ENCODE measurements at regions not wholly inside any gene's neighbourhood (a gene's known extent, or its start where the extent isn't known, plus 50 kb on each side); places are given as distances from the start of the nearest gene placed in this dataset.

GRCh38 chr9:90097237-90097636 lies 492.4 kb downstream of the GADD45G start:
- no peaks in the 10 kb centered on the region for H3K9me3 ChIP-seq (replicated peaks; ENCODE audit: insufficient read depth, low read length)
- no peak overlapping the region for H2AFZ ChIP-seq (ENCODE audit: low read length)
- no peak overlapping the region for H3K4me3 ChIP-seq (ENCODE audit: low read length)
- no peaks in the 10 kb centered on the region for H3K4me1 ChIP-seq (ENCODE audit: low read length)
- no peak for DNase-seq
- no peak overlapping the region for H3K9ac ChIP-seq (ENCODE audit: low read length)
- H3F3A ChIP-seq (ENCODE audit: insufficient read depth, low read length), result no peaks in the 10 kb centered on the region
- H3K27me3 ChIP-seq (replicated peaks; ENCODE audit: insufficient read depth, low read length), result no peaks in the 10 kb centered on the region
- H3K27ac ChIP-seq (ENCODE audit: low read length), result no peak overlapping the region
- H4K20me1 ChIP-seq (ENCODE audit: insufficient read depth, low read length), result no peaks in the 10 kb centered on the region
- no peak overlapping the region for H3K4me2 ChIP-seq (ENCODE audit: low read depth, low read length)
- TF ChIP-seq, protein P1, sequence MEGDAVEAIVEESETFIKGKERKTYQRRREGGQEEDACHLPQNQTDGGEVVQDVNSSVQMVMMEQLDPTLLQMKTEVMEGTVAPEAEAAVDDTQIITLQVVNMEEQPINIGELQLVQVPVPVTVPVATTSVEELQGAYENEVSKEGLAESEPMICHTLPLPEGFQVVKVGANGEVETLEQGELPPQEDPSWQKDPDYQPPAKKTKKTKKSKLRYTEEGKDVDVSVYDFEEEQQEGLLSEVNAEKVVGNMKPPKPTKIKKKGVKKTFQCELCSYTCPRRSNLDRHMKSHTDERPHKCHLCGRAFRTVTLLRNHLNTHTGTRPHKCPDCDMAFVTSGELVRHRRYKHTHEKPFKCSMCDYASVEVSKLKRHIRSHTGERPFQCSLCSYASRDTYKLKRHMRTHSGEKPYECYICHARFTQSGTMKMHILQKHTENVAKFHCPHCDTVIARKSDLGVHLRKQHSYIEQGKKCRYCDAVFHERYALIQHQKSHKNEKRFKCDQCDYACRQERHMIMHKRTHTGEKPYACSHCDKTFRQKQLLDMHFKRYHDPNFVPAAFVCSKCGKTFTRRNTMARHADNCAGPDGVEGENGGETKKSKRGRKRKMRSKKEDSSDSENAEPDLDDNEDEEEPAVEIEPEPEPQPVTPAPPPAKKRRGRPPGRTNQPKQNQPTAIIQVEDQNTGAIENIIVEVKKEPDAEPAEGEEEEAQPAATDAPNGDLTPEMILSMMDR (IDR thresholded peaks at IDR 0.05; ENCODE audit: low read length), result no peak
- no peak for TF ChIP-seq EZH2phosphoT487 (IDR thresholded peaks at IDR 0.05; ENCODE audit: low read length)
- TF ChIP-seq EZH2 (optimal IDR thresholded peaks at IDR 0.05; ENCODE audit: low read depth, low read length), result no peak
- H3K36me3 ChIP-seq (replicated peaks; ENCODE audit: insufficient read depth, low read length), result no peaks in the 10 kb centered on the region
- H3K9me2 ChIP-seq (replicated peaks; ENCODE audit: insufficient read depth, low read length), result no peaks in the 10 kb centered on the region
- no peaks in the 10 kb centered on the region for H3K79me2 ChIP-seq (ENCODE audit: low read length)

GRCh38 chr9:90098408-90098807 lies 493.6 kb downstream of the GADD45G start:
- Histone ChIP-seq H3K4me3 (ENCODE audit: low read length) (no peak overlapping the region), H3K4me1 (ENCODE audit: low read length) (no peaks in the 10 kb centered on the region), H3K9me2 (replicated peaks; ENCODE audit: insufficient read depth, low read length) (no peaks in the 10 kb centered on the region), H3K27me3 (replicated peaks; ENCODE audit: insufficient read depth, low read length) (no peaks in the 10 kb centered on the region), H3K79me2 (ENCODE audit: low read length) (no peaks in the 10 kb centered on the region), H3K36me3 (replicated peaks; ENCODE audit: insufficient read depth, low read length) (no peaks in the 10 kb centered on the region), H3K9ac (ENCODE audit: low read length) (no peak overlapping the region), H3K4me2 (ENCODE audit: low read depth, low read length) (no peak overlapping the region), H3K27ac (ENCODE audit: low read length) (no peak overlapping the region), H3F3A (ENCODE audit: insufficient read depth, low read length) (no peaks in the 10 kb centered on the region), H2AFZ (ENCODE audit: low read length) (no peak overlapping the region), H3K9me3 (replicated peaks; ENCODE audit: insufficient read depth, low read length) (no peaks in the 10 kb centered on the region), H4K20me1 (ENCODE audit: insufficient read depth, low read length) (no peaks in the 10 kb centered on the region)
- TF ChIP-seq EZH2phosphoT487 (IDR thresholded peaks at IDR 0.05; ENCODE audit: low read length), result no peak
- no peak for DNase-seq

DNA sequence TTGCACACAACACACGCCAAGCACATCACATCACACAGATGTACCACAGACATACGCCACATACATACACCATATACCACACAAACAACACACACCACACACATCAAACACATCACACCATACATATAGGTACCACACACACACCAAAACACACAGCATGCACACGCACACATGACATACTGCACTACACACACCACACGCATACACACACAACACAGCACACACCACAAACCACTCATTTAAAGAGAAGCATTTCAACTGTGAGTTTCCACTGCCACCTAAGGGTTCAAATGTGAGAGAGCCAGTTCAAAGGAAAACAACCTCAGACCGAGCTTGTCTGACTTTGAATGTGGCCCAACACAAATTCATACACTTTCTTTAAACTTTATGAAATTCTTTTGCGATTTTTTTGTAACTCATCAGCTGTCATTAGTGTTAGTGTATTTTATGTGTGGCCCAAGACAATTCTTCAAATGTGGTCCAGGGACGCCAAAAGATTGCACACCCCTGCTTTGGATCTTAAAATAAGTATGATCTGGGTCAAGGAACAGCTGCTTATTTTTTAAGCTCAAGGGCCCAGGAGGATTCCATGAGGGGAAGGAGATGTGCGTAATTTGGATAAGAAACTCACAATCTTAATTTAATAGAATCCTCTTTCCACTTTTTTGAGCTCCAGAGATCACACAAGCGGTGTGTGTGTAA lies 494.6 kb downstream of the GADD45G start:
- no peak overlapping the region for H3K9ac ChIP-seq (ENCODE audit: low read length)
- H3K79me2 ChIP-seq (ENCODE audit: low read length), result no peaks in the 10 kb centered on the region
- H4K20me1 ChIP-seq (ENCODE audit: insufficient read depth, low read length), result no peaks in the 10 kb centered on the region
- H3K4me1 ChIP-seq (ENCODE audit: low read length), result no peaks in the 10 kb centered on the region
- H3K4me3 ChIP-seq (ENCODE audit: low read length), result no peak overlapping the region
- no peaks in the 10 kb centered on the region for H3F3A ChIP-seq (ENCODE audit: insufficient read depth, low read length)
- H3K36me3 ChIP-seq (replicated peaks; ENCODE audit: insufficient read depth, low read length), result no peaks in the 10 kb centered on the region
- H3K4me2 ChIP-seq (ENCODE audit: low read depth, low read length), result no peak overlapping the region
- H3K27me3 ChIP-seq (replicated peaks; ENCODE audit: insufficient read depth, low read length), result no peaks in the 10 kb centered on the region
- H3K9me2 ChIP-seq (replicated peaks; ENCODE audit: insufficient read depth, low read length), result no peaks in the 10 kb centered on the region
- peak; percentile 13 for DNase-seq
- TF ChIP-seq EZH2phosphoT487 (IDR thresholded peaks at IDR 0.05; ENCODE audit: low read length), result no peak
- TF ChIP-seq EZH2 (optimal IDR thresholded peaks at IDR 0.05; ENCODE audit: low read depth, low read length), result no peak
- TF ChIP-seq, protein P1 (IDR thresholded peaks at IDR 0.05; ENCODE audit: low read length), result peak; percentile 33
- H3K9me3 ChIP-seq (replicated peaks; ENCODE audit: insufficient read depth, low read length), result no peaks in the 10 kb centered on the region
- no peak overlapping the region for H3K27ac ChIP-seq (ENCODE audit: low read length)
- H2AFZ ChIP-seq (ENCODE audit: low read length), result no peak overlapping the region

GRCh38 chr9:90100014-90100413 lies 495.2 kb downstream of the GADD45G start:
- DNase-seq, result no peak
- no peak overlapping the region for H3K27ac ChIP-seq (ENCODE audit: low read length)
- H3K36me3 ChIP-seq (replicated peaks; ENCODE audit: insufficient read depth, low read length), result no peaks in the 10 kb centered on the region
- H3K9me2 ChIP-seq (replicated peaks; ENCODE audit: insufficient read depth, low read length), result no peaks in the 10 kb centered on the region
- no peaks in the 10 kb centered on the region for H3F3A ChIP-seq (ENCODE audit: insufficient read depth, low read length)
- H3K9me3 ChIP-seq (replicated peaks; ENCODE audit: insufficient read depth, low read length), result no peaks in the 10 kb centered on the region
- no peak overlapping the region for H3K4me2 ChIP-seq (ENCODE audit: low read depth, low read length)
- H3K27me3 ChIP-seq (replicated peaks; ENCODE audit: insufficient read depth, low read length), result no peaks in the 10 kb centered on the region
- H4K20me1 ChIP-seq (ENCODE audit: insufficient read depth, low read length), result no peaks in the 10 kb centered on the region
- H3K4me1 ChIP-seq (ENCODE audit: low read length), result no peaks in the 10 kb centered on the region
- H3K79me2 ChIP-seq (ENCODE audit: low read length), result no peaks in the 10 kb centered on the region
- no peak overlapping the region for H2AFZ ChIP-seq (ENCODE audit: low read length)
- no peak overlapping the region for H3K4me3 ChIP-seq (ENCODE audit: low read length)
- TF ChIP-seq, protein P1 (IDR thresholded peaks at IDR 0.05; ENCODE audit: low read length), result no peak
- TF ChIP-seq EZH2phosphoT487 (IDR thresholded peaks at IDR 0.05; ENCODE audit: low read length) (no peak), EZH2 (optimal IDR thresholded peaks at IDR 0.05; ENCODE audit: low read depth, low read length) (no peak)
- no peak overlapping the region for H3K9ac ChIP-seq (ENCODE audit: low read length)
